Thyroid gland (tissue), 4 donors: ENCODE measurements at regions not wholly inside any gene's neighbourhood (a gene's known extent, or its start where the extent isn't known, plus 50 kb on each side); places are given as distances from the start of the nearest gene placed in this dataset.

ENCODE experiments used
- DNase-seq, 2 donors: peaks; one replicate each; pipeline ENCODE4 v3.0.0-alpha.2; 2019
- H3K27ac ChIP-seq, 3 donors: fragments of 200-600 bp; sonication (generic); 1 replicate in 2 of 3; 2 replicates in 1 of 3; pipeline ENCODE4 v1.5.1; 2016 to 2019; ENCODE audit warnings: mild to moderate bottlenecking in 1 of 3, moderate library complexity in 1 of 3
- H3K27me3 ChIP-seq: fragments of 200-600 bp; sonication (generic); one replicate; pipeline ENCODE4 v1.5.1; 2019
- H3K36me3 ChIP-seq, 2 donors: fragments of 200-600 bp; sonication (generic); one replicate each; pipeline ENCODE4 v1.5.1; 2016 to 2019
- H3K4me1 ChIP-seq, 2 donors: fragments of 200-600 bp; sonication (generic); one replicate each; pipeline ENCODE4 v1.5.1; 2017 to 2019
- H3K4me3 ChIP-seq, 3 donors: fragments of 200-600 bp; sonication (generic); replicated peaks in 1 of 3; 1 replicate in 2 of 3; 2 replicates in 1 of 3; pipeline ENCODE4 v1.5.1; 2016; ENCODE audit warnings: mild to moderate bottlenecking in 1 of 3
- H3K9me3 ChIP-seq: fragments of 200-600 bp; sonication (generic); one replicate; pipeline ENCODE4 v1.5.1; 2017
- POLR2A ChIP-seq, 2 donors: fragments of 450-650 bp; IDR thresholded peaks; one replicate each; pipeline ENCODE4 v1.6.1; 2017; ENCODE audit warnings: antibody characterized with exemption in 2 of 2, mild to moderate bottlenecking in 2 of 2, moderate library complexity in 1 of 2
- WGBS, 2 donors: methylation state at CpG; one replicate each; pipeline ENCODE4 v1.1.5; 2017; 5-methylcytosine and 5-hydroxymethylcytosine counted together
- intact Hi-C: fragments of 100-400 bp; cut with DNase I; formaldehyde crosslinking; loops from one replicate; pipeline ENCODE4 v1.15.1; 2023
- TF ChIP-seq, protein P1 (sequence below), 6 experiments: fragments of 200-600 bp in 3 of 6; fragments of 450-650 bp in 3 of 6; sonication (generic) in 3 of 6; IDR thresholded peaks; one replicate each; pipeline ENCODE4 v1.5.1; 2016 to 2019; ENCODE audit warnings: antibody characterized with exemption in 6 of 6, mild to moderate bottlenecking in 2 of 6, inconsistent platforms in 1 of 6, moderate library complexity in 1 of 6

DNA sequence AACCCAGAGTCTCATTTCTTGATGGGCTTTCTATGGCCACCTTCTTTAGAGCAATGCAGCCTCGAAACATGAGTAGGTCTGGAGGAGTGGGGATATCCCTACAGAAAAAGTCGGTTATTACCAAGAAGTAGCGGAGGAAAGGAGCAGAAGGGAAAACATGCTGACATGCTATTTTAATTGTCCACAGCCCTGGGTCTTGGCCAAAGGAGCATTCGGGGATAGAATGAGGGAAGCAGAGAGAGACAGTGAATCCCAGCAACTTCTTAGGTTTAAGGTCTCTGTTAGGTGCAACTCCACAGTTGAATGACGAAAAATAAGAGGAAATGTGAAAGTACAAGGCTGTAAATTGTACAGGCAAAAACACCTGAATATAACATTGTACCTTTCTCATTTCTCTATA lies 506.7 kb upstream of the CDH18 start:
- DNase-seq: no peak
- no peak for TF ChIP-seq POLR2A (IDR thresholded peaks at IDR 0.05)
- TF ChIP-seq, protein P1, sequence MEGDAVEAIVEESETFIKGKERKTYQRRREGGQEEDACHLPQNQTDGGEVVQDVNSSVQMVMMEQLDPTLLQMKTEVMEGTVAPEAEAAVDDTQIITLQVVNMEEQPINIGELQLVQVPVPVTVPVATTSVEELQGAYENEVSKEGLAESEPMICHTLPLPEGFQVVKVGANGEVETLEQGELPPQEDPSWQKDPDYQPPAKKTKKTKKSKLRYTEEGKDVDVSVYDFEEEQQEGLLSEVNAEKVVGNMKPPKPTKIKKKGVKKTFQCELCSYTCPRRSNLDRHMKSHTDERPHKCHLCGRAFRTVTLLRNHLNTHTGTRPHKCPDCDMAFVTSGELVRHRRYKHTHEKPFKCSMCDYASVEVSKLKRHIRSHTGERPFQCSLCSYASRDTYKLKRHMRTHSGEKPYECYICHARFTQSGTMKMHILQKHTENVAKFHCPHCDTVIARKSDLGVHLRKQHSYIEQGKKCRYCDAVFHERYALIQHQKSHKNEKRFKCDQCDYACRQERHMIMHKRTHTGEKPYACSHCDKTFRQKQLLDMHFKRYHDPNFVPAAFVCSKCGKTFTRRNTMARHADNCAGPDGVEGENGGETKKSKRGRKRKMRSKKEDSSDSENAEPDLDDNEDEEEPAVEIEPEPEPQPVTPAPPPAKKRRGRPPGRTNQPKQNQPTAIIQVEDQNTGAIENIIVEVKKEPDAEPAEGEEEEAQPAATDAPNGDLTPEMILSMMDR (IDR thresholded peaks at IDR 0.05): no peak
- 86 to 91% methylated on average over 5 of the region's 5 CpGs for WGBS, 2 donors

DNA sequence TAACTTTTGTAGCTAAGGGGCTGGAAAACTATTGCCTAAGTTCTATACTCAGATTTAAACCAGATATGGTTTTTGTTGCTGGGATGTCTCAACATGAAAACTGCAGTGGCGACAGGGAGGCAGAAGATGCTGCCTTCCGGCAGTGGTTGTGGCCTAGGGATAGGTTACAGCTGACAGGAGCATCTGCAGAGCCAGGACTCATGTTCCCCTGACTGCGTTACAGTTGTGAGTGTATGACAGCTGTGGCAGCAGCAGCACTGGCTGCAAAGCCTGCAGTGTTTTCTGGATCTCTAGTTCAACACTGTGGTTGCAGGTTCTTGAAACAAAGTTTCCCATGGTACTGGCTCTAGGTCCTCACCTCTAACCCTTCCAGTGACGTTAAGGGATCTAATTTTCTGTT lies 498.8 kb upstream of the CDH18 start:
- no peak for DNase-seq
- intact Hi-C loops: no loop called here
- H3K27me3 ChIP-seq: no peaks in the 10 kb centered on the region
- WGBS, 2 donors: 79 to 81% methylated on average over 4 of the region's 4 CpGs
- H3K9me3 ChIP-seq: no peaks in the 10 kb centered on the region
- TF ChIP-seq POLR2A (IDR thresholded peaks at IDR 0.05): no peak
- TF ChIP-seq, protein P1 (IDR thresholded peaks at IDR 0.05): no peak
- no peaks in the 10 kb centered on the region for H3K36me3 ChIP-seq
- H3K27ac ChIP-seq: no peak overlapping the region
- H3K4me1 ChIP-seq: no peaks in the 10 kb centered on the region
- H3K4me3 ChIP-seq: no peak overlapping the region

More for the DNA sequence above, 506.7 kb upstream of the CDH18 start:
- Histone ChIP-seq H3K4me3 (no peak overlapping the region), H3K27me3 (no peaks in the 10 kb centered on the region), H3K36me3 (no peaks in the 10 kb centered on the region), H3K4me1 (no peaks in the 10 kb centered on the region), H3K9me3 (no peaks in the 10 kb centered on the region), H3K27ac (no peak overlapping the region)
- intact Hi-C loops: no loop called here

DNA sequence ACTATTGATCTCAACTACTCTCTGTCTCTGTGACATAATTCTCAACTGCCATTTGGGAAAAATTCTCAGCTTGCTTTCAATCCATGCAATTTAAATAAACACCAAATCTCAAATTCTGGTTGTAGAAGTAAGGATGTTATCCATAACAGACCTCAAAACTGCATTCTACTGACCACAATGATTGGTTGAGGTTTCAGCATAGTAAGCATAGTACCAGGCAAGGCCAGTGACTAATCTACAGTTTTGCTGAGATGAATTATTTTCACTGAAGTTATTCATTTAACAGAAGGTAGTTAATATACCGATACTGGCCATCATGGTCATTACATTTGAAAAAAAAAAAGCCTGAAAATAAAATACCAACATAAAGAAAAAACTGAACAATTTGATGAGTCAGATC lies 488.0 kb upstream of the CDH18 start:
- Histone ChIP-seq H3K9me3 (no peaks in the 10 kb centered on the region), H3K27me3 (no peaks in the 10 kb centered on the region), H3K27ac (no peak overlapping the region), H3K4me3 (no peak overlapping the region), H3K4me1 (no peaks in the 10 kb centered on the region), H3K36me3 (no peaks in the 10 kb centered on the region)
- intact Hi-C loops: no loop called here
- WGBS, 2 donors: 89 to 92% methylated on average over 1 of the region's 1 CpG
- DNase-seq: no peak
- no peak for TF ChIP-seq POLR2A (IDR thresholded peaks at IDR 0.05)
- TF ChIP-seq, protein P1 (IDR thresholded peaks at IDR 0.05): no peak

DNA sequence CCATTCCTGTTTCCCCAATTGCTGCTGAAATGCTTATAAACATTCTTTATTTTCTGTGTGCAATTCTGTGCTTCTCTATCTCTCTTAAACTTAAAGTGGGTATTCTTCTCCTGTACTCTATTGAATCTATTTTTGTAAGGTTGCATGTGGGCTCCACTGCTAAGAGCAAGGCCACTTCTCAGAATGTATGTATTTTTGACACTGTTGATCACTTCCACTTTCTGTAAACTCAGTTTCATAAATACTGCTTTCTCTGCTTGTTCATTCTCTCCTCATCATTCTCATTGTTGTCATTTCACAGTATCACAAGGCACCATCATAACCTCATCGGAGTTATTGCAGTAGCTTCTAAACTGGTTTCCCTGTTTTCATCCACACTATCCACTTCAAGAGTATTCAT lies 483.0 kb upstream of the CDH18 start:
- TF ChIP-seq, protein P1 (IDR thresholded peaks at IDR 0.05): no peak
- TF ChIP-seq POLR2A (IDR thresholded peaks at IDR 0.05): no peak
- Histone ChIP-seq H3K9me3 (no peaks in the 10 kb centered on the region), H3K27ac (no peak overlapping the region), H3K36me3 (no peaks in the 10 kb centered on the region), H3K4me3 (no peak overlapping the region), H3K27me3 (no peaks in the 10 kb centered on the region), H3K4me1 (no peaks in the 10 kb centered on the region)
- intact Hi-C loops: no loop called here
- WGBS, 2 donors: 96 to 97% methylated on average over 1 of the region's 1 CpG
- no peak for DNase-seq

DNA sequence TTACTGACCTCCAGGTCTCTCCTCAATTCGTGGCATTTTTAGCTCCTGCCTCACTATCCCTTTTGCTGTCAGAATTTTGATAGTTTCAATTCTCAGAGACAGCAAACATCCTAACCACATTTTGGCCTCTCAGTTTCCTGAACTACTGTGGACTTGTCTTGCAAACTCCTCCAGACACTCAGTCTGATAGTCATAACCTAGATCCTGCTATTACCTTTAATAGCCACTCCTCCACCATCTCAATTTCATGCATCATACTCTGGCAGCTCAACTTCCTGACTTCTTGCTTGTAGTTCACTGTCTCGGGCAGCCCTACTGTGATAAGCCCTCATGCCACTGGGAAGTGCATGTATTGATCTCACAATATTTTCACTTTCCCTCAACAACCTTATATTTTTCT lies 481.8 kb upstream of the CDH18 start:
- Histone ChIP-seq H3K36me3 (no peaks in the 10 kb centered on the region), H3K27me3 (no peaks in the 10 kb centered on the region), H3K4me3 (no peak overlapping the region), H3K4me1 (no peaks in the 10 kb centered on the region), H3K27ac (no peak overlapping the region), H3K9me3 (no peaks in the 10 kb centered on the region)
- intact Hi-C loops: no loop called here
- WGBS, 2 donors: 65 to 72% methylated on average over 2 of the region's 2 CpGs
- DNase-seq: no peak
- no peak for TF ChIP-seq POLR2A (IDR thresholded peaks at IDR 0.05)
- TF ChIP-seq, protein P1 (IDR thresholded peaks at IDR 0.05): no peak
